GM23248 (cell line): ENCODE measurements at regions not wholly inside any gene's neighbourhood (a gene's known extent, or its start where the extent isn't known, plus 50 kb on each side); places are given as distances from the start of the nearest gene placed in this dataset. TPM values are rescaled to one million over a fixed set of nuclear protein-coding genes. Genes with fewer than 3 reads are reported as not detected.

Experiments
- DNase-seq: peaks from one replicate; pipeline ENCODE4 v3.0.0-alpha.2; 2015
- H2AFZ ChIP-seq: fragments of 200-600 bp; sonication (generic); 2 replicates; pipeline ENCODE4 v1.6.1; 2016; ENCODE audit warnings: antibody characterized with exemption
- H3F3A ChIP-seq: fragments of 200-600 bp; sonication (generic); 2 replicates; pipeline ENCODE4 v1.6.1; 2016; ENCODE audit warnings: mild to moderate bottlenecking, antibody characterized with exemption, mixed run types; ENCODE audit not compliant: insufficient read depth
- H3K27ac ChIP-seq: fragments of 200-600 bp; sonication (generic); 2 replicates; pipeline ENCODE4 v1.5.1; 2016; ENCODE audit warnings: mild to moderate bottlenecking
- H3K27me3 ChIP-seq: fragments of 200-600 bp; sonication (generic); replicated peaks from 2 replicates; pipeline ENCODE4 v1.6.1; 2016; ENCODE audit warnings: mild to moderate bottlenecking; ENCODE audit not compliant: insufficient read depth
- H3K36me3 ChIP-seq: fragments of 200-600 bp; sonication (generic); 2 replicates; pipeline ENCODE4 v1.6.1; 2016; ENCODE audit warnings: low read depth, mild to moderate bottlenecking
- H3K4me1 ChIP-seq: fragments of 200-600 bp; sonication (generic); 2 replicates; pipeline ENCODE4 v1.6.1; 2016; ENCODE audit warnings: mild to moderate bottlenecking; ENCODE audit not compliant: insufficient read depth
- H3K4me2 ChIP-seq: fragments of 200-600 bp; sonication (generic); one replicate; pipeline ENCODE4 v1.6.1; 2016; ENCODE audit warnings: mild to moderate bottlenecking; ENCODE audit not compliant: unreplicated experiment
- H3K4me3 ChIP-seq: fragments of 200-600 bp; sonication (generic); 2 replicates; pipeline ENCODE4 v1.5.1; 2016; ENCODE audit warnings: mild to moderate bottlenecking
- H3K79me2 ChIP-seq: fragments of 200-600 bp; sonication (generic); 2 replicates; pipeline ENCODE4 v1.6.1; 2016; ENCODE audit warnings: mild to moderate bottlenecking; ENCODE audit not compliant: insufficient read depth
- H3K9ac ChIP-seq: fragments of 200-600 bp; sonication (generic); 2 replicates; pipeline ENCODE4 v1.6.1; 2016; ENCODE audit warnings: mild to moderate bottlenecking
- H3K9me2 ChIP-seq: fragments of 200-600 bp; sonication (generic); 2 replicates; pipeline ENCODE4 v1.6.1; 2016; ENCODE audit warnings: mixed run types, mild to moderate bottlenecking, moderate library complexity; ENCODE audit not compliant: insufficient read depth
- H3K9me3 ChIP-seq: fragments of 200-600 bp; sonication (generic); one replicate; pipeline ENCODE4 v1.6.1; 2017; ENCODE audit warnings: low read depth
- H4K20me1 ChIP-seq: fragments of 200-600 bp; sonication (generic); 2 replicates; pipeline ENCODE4 v1.6.0; 2016; ENCODE audit not compliant: insufficient read depth
- EZH2 ChIP-seq: fragments of 200-600 bp; sonication (generic); IDR thresholded peaks from 2 replicates; pipeline ENCODE4 v1.6.1; 2018; ENCODE audit warnings: antibody characterized with exemption, mild to moderate bottlenecking; ENCODE audit not compliant: insufficient read depth, poor library complexity, severe bottlenecking
- EZH2phosphoT487 ChIP-seq: fragments of 200-600 bp; sonication (generic); IDR thresholded peaks from 2 replicates; pipeline ENCODE4 v1.6.1; 2018; ENCODE audit warnings: antibody characterized with exemption, moderate library complexity, mild to moderate bottlenecking, low read depth; ENCODE audit not compliant: insufficient read depth
- WGBS, 2 experiments: methylation state at CpG; one replicate each; pipeline ENCODE4 v1.1.6; 2015 to 2017; ENCODE audit warnings: low lambda C conversion rate in 2 of 2, low coverage in 1 of 2; ENCODE audit errors: missing lambda C conversion rate in 2 of 2; 5-methylcytosine and 5-hydroxymethylcytosine counted together
- in situ Hi-C: fragments of 300-500 bp; cut with MboI; formaldehyde crosslinking; loops from 2 replicates; pipeline ENCODE4 v1.15.0; 2020
- small RNA-seq: library from RNA; depleted of rRNA; stranded (forward); fragments of <200 nt; gene quantifications from one replicate; pipeline ENCODE3, GENCODE V24; 2014; ENCODE audit warnings: low read depth, low replicate concordance

DNA sequence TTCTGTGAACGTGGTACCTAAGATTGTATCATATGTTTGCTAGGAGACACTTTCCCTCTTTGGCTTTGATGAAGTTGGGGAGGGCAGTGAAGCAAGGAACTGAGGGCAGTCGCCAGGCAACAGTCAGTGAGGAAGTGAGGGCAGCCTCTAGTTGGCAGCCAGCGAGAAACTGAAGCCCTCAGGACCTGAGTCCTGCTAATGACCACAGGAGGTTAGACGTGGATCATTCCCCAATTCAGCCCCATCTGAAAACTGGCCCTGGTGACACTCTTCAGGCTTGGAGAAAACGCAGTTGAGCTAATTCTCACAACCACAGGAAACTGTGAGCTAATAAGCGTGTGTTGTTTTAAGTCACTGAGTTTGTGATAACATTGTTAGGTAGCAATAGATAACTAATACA is 84.5 kb upstream of the REG3G start:
- Histone ChIP-seq H3F3A (no peaks in the 10 kb centered on the region), H3K9me2 (no peaks in the 10 kb centered on the region), H2AFZ (no peak overlapping the region), H3K9me3 (no peaks in the 10 kb centered on the region), H4K20me1 (no peaks in the 10 kb centered on the region), H3K4me3 (no peak overlapping the region), H3K79me2 (no peaks in the 10 kb centered on the region), H3K9ac (no peak overlapping the region), H3K36me3 (no peaks in the 10 kb centered on the region), H3K4me1 (no peaks in the 10 kb centered on the region), H3K27ac (no peak overlapping the region), H3K27me3 (no peaks in the 10 kb centered on the region), H3K4me2 (no peak overlapping the region)
- DNase-seq, result no peak
- TF ChIP-seq EZH2phosphoT487 (no peak), EZH2 (no peak)
- in situ Hi-C loops, result no loop called here
- WGBS, 2 experiments, result 6 to 7% methylated on average over 6 of the region's 6 CpGs

DNA sequence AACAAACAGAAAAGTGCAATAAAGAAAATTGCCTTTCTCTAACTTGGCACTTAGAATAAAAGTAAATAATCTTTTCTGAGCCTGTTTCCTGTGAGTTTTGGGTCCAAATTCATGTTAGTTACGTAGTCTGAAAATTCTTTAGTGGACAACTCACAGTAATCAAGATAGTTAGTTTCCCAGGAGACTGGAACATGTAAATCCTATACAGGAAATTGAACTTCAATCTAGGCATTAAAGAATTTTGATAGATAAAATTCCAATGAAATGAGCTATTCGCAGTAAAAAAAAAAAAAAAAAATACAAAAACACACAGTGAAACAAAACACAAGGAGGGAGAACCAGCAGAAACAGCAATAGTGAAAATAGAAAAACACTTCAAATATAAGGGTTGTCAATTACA is 83.8 kb upstream of the REG3G start:
- Histone ChIP-seq H3K79me2 (no peaks in the 10 kb centered on the region), H3K36me3 (no peaks in the 10 kb centered on the region), H3F3A (no peaks in the 10 kb centered on the region), H3K9ac (no peak overlapping the region), H3K9me2 (no peaks in the 10 kb centered on the region), H3K9me3 (no peaks in the 10 kb centered on the region), H3K4me3 (no peak overlapping the region), H3K4me2 (no peak overlapping the region), H3K4me1 (no peaks in the 10 kb centered on the region), H3K27me3 (no peaks in the 10 kb centered on the region), H4K20me1 (no peaks in the 10 kb centered on the region), H2AFZ (no peak overlapping the region), H3K27ac (no peak overlapping the region)
- in situ Hi-C loops, result no loop called here
- no peak for TF ChIP-seq EZH2phosphoT487
- no peak for TF ChIP-seq EZH2
- WGBS, 2 experiments, result 8 to 28% methylated on average over 2 of the region's 2 CpGs
- no peak for DNase-seq

GRCh38 chr2:78963881-78964280 is 61.6 kb upstream of the REG3G start:
- in situ Hi-C loops, result no loop called here
- no peaks in the 10 kb centered on the region for H3K9me2 ChIP-seq
- DNase-seq, result no peak
- no peaks in the 10 kb centered on the region for H4K20me1 ChIP-seq
- no peaks in the 10 kb centered on the region for H3K4me1 ChIP-seq
- no peak overlapping the region for H3K9ac ChIP-seq
- H3K4me2 ChIP-seq, result no peak overlapping the region
- H3K4me3 ChIP-seq, result no peak overlapping the region
- no peak for TF ChIP-seq EZH2
- TF ChIP-seq EZH2phosphoT487, result no peak
- H3K27ac ChIP-seq, result no peak overlapping the region
- no peaks in the 10 kb centered on the region for H3K27me3 ChIP-seq
- H3K36me3 ChIP-seq, result no peaks in the 10 kb centered on the region
- H3K9me3 ChIP-seq, result no peaks in the 10 kb centered on the region
- H2AFZ ChIP-seq, result no peak overlapping the region
- H3K79me2 ChIP-seq, result no peaks in the 10 kb centered on the region
- WGBS, 2 experiments, result 23 to 30% methylated on average over 2 of the region's 2 CpGs
- H3F3A ChIP-seq, result no peaks in the 10 kb centered on the region

DNA sequence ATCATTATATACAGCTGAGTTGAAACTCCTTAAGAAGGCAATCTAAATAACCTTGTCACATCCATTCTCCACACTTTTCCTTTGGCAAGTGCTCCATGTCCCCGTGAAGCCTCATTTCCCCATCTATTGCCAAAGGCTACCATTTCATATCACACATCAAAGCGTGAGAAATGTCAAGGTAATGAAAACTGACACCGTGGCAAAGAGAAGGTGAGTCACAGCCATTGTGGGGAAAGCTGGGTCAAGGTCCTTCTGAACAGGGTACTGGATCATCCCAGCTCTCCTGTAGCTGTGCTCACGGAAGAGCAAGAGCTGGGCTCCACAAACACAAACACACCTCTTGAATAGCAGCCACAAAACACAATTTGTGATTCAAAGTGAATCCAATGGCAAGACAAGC is 58.2 kb upstream of the REG3G start:
- Histone ChIP-seq H3K9me2 (no peaks in the 10 kb centered on the region), H3K4me1 (no peaks in the 10 kb centered on the region), H3K9me3 (no peaks in the 10 kb centered on the region), H3K36me3 (no peaks in the 10 kb centered on the region), H3K9ac (no peak overlapping the region), H3K4me3 (no peak overlapping the region), H3K4me2 (no peak overlapping the region), H3K79me2 (no peaks in the 10 kb centered on the region), H4K20me1 (no peaks in the 10 kb centered on the region), H3F3A (no peaks in the 10 kb centered on the region), H2AFZ (no peak overlapping the region), H3K27me3 (no peaks in the 10 kb centered on the region), H3K27ac (no peak overlapping the region)
- TF ChIP-seq EZH2, result no peak
- no peak for TF ChIP-seq EZH2phosphoT487
- DNase-seq, result no peak
- in situ Hi-C loops, result no loop called here
- WGBS, 2 experiments, result 12 to 16% methylated on average over 4 of the region's 4 CpGs

- H2AFZ ChIP-seq, result no peak overlapping the region
- H3K9me3 ChIP-seq, result no peaks in the 10 kb centered on the region
- no peak overlapping the region for H3K9ac ChIP-seq
- no peak overlapping the region for H3K4me2 ChIP-seq
- no peak for TF ChIP-seq EZH2
- TF ChIP-seq EZH2phosphoT487, result no peak
- no peak overlapping the region for H3K27ac ChIP-seq
- no peaks in the 10 kb centered on the region for H3K79me2 ChIP-seq
- H3K4me3 ChIP-seq, result no peak overlapping the region
- no peaks in the 10 kb centered on the region for H3K27me3 ChIP-seq
- in situ Hi-C loops, result no loop called here
- WGBS, 2 experiments, result 25 to 26% methylated on average over 3 of the region's 3 CpGs
- no peaks in the 10 kb centered on the region for H4K20me1 ChIP-seq
- H3K36me3 ChIP-seq, result no peaks in the 10 kb centered on the region
- H3K9me2 ChIP-seq, result no peaks in the 10 kb centered on the region
- DNase-seq, result no peak
- H3K4me1 ChIP-seq, result no peaks in the 10 kb centered on the region
- no peaks in the 10 kb centered on the region for H3F3A ChIP-seq
These were observed 51.9 kb upstream of the REG3G start for GRCh38 chr2:78973630-78974029.

Small RNA genes lying in the stretch of these regions (small RNA-seq; reads per million reads assigned to genes)
- not detected for gene RNU6-812P
- not detected for gene RNU6-827P
